HG02938 (cell line): ENCODE measurements at regions not wholly inside any gene's neighbourhood (a gene's known extent, or its start where the extent isn't known, plus 50 kb on each side); places are given as distances from the start of the nearest gene placed in this dataset.

Experiments used
- ATAC-seq: cut with Tn5 transposase; IDR thresholded peaks from one replicate; pipeline ENCODE4 v1.9.1; 2021; ENCODE audit warnings: mild to moderate bottlenecking, moderate library complexity; ENCODE audit not compliant: unreplicated experiment

GRCh38 chr5:82777106-82777505, 300.1 kb downstream of the TMEM167A start:
- no peak for ATAC-seq

GRCh38 chr5:82772281-82772680, 304.9 kb downstream of the TMEM167A start:
- no peak for ATAC-seq

GRCh38 chr5:82766206-82766605, 311.0 kb downstream of the TMEM167A start:
- no peak for ATAC-seq

- ATAC-seq: no peak
These were observed 311.4 kb downstream of the TMEM167A start for GRCh38 chr5:82765765-82766164.

GRCh38 chr5:82760856-82761255, 316.3 kb downstream of the TMEM167A start:
- no peak for ATAC-seq

GRCh38 chr5:82758881-82759280, 318.3 kb downstream of the TMEM167A start:
- no peak for ATAC-seq

GRCh38 chr5:82754759-82755158, 322.4 kb downstream of the TMEM167A start:
- peak; percentile 91 for ATAC-seq

GRCh38 chr5:82754036-82754746, 323.0 kb downstream of the TMEM167A start:
- ATAC-seq: no peak

- ATAC-seq: no peak
These were observed 323.8 kb downstream of the TMEM167A start for GRCh38 chr5:82753374-82753773.

- no peak for ATAC-seq
These were observed 327.8 kb downstream of the TMEM167A start for GRCh38 chr5:82749461-82749820.

- ATAC-seq: no peak
These were observed 328.3 kb downstream of the TMEM167A start for GRCh38 chr5:82748688-82749460.

- no peak for ATAC-seq
These were observed 329.2 kb downstream of the TMEM167A start for GRCh38 chr5:82747986-82748385.

GRCh38 chr5:82745016-82745415, 332.2 kb downstream of the TMEM167A start:
- no peak for ATAC-seq

GRCh38 chr5:82738681-82739269, 338.4 kb downstream of the TMEM167A start:
- no peak for ATAC-seq

- ATAC-seq: no peak
These were observed 341.9 kb downstream of the TMEM167A start for GRCh38 chr5:82735160-82735789.

GRCh38 chr5:82734347-82734746, 342.8 kb downstream of the TMEM167A start:
- ATAC-seq: no peak

- ATAC-seq: no peak
These were observed 346.3 kb downstream of the TMEM167A start for GRCh38 chr5:82730913-82731312.

- no peak for ATAC-seq
These were observed 348.1 kb downstream of the TMEM167A start for GRCh38 chr5:82728926-82729702.

GRCh38 chr5:82723168-82723567, 354.0 kb downstream of the TMEM167A start:
- no peak for ATAC-seq

GRCh38 chr5:82721087-82721410, 356.1 kb downstream of the TMEM167A start:
- no peak for ATAC-seq
